Suppressor macrophage (primary cell): ENCODE measurements at regions not wholly inside any gene's neighbourhood (a gene's known extent, or its start where the extent isn't known, plus 50 kb on each side); places are given as distances from the start of the nearest gene placed in this dataset.

Experiments used
- DNase-seq, 4 experiments: peaks; one replicate each; pipeline ENCODE4 v3.0.0-alpha.2; 2020 to 2022

DNA sequence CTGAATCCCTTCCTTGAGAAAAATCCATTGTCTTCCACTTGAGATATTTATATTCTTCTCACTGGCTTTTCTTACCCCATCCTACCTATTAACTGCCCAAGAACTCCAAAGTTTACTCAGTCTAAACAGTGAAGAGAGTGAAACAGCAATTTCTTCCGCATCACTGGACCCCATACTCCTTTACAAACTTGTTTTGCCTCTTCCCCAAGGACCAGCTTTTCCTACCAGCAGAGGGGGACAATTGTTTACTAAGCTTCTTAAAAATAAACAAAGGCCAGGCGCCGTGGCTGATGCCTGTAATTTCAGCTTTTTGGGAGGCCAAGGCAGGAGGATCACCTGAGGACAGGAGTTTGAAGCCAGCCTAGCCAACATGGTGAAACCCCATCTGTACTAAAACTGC, 52.0 kb downstream of the LRATD1 start:
- no peak for DNase-seq

DNA sequence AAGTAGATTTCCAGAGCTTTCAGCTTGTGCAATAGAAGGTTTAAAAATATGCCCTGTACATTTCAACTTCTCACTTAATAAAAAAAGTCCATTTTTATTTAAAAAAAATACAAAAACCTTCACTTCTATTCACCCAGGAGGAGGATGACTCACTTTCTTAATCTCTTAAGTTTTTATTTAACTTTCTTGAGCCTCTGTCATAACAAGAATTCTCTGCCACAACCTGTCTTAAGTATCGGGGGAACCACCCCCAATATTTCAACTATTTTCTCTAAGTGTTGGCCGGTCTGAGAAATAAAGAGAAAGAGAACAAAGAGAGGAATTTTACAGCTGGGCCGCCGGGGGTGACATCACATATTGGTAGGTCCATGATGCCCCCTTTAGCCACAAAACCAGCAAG, 58.4 kb downstream of the LRATD1 start:
- no peak for DNase-seq

DNA sequence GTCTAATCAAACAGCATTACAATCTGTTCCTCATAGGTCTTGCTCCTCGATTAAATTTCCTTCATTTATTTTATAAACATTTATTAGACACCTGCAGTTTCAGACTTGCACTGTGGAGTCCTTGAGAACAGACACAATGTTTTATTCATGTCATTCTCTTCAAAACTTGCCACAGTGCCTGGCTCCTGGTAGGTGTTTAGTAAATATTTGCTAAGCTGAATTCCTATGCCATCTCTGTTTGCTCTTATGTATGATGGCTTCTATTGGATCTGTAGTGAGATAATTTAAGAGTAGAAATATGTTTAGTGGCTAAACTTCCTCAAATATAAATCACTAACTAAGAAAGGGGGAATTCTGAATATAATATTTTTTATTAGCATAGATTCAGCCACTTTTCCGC, 61.4 kb downstream of the LRATD1 start:
- no peak for DNase-seq

DNA sequence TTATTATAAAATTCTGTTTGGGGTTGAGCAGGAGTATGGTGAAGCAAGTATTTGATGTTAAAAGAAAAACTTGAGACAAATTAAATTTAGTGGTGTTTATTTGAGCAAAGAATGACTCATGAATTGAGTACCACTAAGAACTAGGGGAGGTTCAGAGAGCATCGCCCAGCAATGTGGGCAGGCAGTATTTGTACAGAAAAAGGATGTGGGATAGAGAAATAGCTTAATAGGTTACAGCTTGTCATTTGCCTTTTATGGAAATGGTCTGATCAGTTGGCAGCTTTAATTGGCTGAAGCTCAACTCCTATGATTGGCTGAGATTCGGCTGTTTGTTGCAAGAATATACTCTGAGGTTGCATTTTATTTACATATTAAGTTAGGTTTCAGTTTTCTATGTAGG, 68.2 kb downstream of the LRATD1 start:
- no peak for DNase-seq

DNA sequence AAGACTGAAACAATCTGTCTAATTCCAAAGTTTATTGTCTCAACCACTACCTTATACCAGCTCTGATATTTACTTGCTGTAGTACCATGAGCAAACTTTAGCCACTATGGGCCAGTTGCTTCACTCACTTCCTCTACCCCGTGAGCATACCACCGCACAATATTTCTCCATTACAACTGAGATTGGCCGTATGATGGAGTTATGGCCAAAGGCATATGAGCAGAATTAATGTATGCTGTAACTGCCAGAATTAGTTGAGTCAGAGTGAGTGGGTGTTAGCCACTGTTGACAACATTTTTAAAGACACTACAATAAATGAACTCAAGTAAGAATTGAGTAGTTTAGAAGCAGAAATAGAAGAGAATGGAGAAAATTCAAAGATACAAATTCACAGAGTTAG, 69.7 kb downstream of the LRATD1 start:
- no peak for DNase-seq

DNA sequence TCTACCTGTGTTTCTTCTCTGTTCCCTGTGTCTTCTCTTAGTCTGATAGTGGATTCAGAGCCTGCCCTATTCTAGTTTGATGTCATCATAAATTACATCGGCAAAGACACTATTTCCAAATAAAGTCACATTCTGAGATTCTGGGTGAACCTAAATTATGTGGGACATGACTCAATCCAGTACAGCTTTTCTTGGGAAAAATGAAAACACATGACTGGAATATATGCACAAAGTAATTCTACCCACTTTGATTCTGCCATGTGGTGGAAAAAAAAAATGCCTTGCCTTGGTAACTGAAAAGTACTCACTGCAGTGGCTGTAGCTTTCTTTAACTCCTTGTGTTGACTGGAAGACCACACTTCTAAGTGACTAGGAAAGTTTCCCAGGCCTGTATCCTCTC, 73.7 kb downstream of the LRATD1 start:
- no peak for DNase-seq

DNA sequence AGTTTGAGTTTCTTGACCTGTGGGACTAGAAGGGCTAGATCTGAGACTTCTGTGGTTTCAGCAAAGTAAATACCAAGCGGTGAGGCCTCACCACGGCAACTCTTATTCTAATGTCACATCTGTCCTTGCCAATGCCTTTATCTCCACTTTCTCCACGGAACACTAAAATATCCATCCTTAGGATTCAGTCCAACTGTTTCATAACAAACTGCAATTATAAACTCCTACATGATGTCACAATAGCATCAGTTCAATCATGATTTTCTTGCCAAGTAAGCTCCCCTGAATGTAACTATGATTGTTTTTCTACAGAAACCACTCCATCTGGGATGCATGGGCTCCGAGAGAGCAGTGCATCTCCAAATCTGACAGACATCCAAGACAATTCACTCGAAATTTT, 79.6 kb downstream of the LRATD1 start:
- no peak for DNase-seq

DNA sequence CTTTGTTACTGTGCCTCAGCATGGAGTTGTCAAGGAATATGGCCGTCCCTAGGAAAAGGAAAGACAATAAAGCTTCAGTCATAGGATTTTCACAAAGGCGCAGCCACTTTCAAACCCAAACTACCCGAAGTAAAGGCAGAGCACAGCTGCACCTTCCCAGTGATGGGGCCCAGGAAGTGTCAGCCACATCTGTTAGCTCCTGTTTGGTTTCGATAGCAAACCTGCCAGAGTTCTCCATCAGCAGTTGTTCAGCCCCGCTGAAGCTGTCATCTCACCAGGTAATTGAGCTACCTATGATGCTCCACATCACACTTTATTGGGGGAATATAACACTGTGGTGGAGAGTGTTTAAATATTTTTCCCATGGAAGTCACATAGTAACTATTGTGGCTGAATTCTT, 80.7 kb downstream of the LRATD1 start:
- no peak for DNase-seq

DNA sequence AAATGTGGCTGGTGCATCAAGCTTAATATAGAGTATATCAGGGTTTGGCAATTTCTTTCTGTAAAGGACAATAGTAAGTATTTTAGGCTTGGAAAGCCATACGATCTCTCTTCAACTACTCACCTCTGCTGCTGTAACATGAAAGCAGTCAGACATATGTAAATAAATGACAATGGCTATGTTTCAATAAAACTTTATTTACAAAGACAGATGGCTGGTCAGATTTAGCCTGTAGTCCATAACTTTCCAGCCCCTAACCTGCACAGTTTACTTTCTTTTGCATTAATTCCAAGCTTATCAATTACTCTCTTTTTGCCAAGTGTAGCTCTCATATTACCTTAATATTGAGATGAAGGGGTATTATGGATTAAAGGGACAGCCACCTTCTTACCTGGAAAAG, 83.1 kb downstream of the LRATD1 start:
- DNase-seq = no peak

DNA sequence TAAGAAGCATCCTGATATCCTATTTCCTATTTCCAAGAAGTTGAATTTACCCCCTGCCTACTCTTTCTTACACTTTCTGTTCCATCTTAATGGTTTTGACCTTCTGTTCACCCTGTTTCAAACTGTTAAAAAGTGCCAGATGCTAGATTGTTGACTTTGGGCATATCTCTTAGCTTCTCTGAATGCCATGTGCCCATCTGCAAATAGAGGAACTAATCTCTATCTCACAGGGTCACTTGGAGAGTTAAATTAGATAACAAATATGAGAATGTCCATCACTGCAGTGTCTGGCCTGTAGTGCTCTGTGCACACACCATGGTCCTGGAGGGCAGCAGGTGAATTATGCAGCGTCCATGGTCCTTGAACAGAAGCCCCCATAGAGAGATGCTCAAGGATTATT, 83.8 kb downstream of the LRATD1 start:
- DNase-seq = no peak

DNA sequence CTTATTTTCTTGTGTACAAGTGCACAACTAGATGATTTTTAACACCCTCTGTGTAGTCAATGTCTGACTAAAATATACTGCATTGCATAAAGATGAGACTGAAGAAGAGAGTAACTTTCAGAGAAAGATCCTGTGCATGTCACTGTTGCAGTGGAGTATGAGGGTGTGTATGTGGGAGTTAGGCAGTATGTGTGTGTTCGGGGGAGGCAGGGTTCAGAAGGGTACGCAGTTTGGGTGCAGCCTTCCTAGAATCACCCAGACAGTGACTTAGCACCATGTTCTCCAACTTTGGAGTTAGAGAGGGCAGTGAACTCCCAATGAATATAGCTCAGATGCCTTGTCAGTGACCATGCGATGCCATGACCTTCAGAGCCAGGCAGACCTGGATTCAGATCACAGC, 84.6 kb downstream of the LRATD1 start:
- DNase-seq = no peak

DNA sequence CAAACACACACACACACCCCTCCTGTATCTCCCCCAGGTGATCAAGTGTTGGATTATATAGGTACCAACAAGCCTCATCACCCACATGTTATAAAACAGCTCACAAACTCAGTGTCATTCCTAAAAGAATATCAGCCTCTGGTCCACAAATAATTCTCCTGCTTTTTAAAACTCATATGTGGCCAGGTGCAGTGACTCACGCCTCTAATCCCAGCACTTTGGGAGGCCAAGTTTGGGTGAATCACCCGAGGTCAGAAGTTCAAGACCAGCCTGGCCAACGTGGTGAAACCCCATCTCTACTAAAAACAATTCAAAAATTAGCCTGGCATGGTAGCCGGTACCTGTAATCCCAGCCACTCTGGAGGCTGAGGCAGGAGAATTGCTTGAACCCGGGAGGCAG, 87.8 kb downstream of the LRATD1 start:
- DNase-seq = no peak

DNA sequence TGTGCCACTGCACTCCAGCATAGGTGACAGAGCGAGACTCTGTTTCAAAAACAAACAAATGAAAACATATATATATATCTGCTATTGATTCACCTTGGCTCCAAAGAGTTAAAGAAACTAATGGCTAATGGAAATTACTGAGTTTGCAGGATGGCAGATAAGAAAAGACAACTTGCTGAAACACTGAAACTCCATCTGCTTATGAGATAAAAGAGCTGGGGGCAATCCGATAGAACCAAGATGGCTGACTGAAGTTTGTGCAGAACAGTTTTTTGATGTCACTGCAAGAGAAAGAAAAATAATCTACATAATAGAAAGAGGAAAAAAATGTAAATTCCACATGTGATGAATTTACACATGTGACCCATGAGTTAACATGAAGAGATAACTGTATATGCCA, 88.2 kb downstream of the LRATD1 start:
- no peak for DNase-seq

DNA sequence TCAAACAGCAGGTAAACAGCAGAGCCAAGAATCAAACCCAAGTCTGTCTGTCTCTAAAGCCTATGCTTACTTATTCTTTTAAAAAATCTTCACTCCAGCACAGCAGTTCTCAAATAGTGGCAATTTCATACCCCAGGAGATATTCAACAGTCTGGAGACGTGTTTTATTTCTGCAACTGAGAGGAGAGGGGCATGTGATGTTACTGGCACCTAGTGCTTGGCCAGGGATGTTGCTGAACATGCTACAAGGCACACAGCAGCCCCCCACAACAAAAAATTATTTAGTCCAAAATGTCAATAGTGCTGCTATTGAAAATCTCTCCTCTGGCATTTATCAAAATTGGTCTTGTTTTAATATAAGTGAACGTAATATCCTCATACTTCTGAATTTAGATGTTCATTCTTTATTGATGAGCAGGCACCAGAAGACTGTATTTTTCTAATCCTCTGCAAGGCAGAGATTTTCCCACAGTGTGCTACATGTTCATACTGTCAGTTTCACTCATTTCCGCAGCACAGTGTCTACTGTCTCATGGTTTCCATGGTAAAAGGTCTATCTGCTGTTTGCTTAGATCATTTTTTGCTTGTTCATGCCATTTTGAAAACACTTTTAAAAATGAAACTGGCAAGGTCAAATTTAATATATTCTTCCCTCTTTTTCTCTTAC, 90.5 kb downstream of the LRATD1 start:
- DNase-seq = no peak

DNA sequence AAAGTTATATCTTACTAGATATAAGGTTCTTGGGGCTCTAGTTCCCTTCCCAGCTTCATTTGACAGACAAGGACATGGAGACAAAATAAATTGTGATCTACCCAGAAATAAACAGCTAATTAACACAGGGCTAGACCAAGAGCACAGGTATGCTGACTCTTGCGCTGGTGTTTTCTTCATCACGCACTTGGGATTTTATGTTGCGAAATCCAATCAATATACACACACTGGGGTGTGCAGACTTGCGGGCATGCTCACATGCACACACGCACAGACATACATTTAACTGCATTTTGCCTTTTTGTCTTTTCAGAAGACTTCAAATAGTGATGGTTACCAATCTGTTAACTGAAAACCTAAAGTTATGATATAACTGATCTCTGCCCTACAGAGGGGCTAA, 91.2 kb downstream of the LRATD1 start:
- DNase-seq = no peak

DNA sequence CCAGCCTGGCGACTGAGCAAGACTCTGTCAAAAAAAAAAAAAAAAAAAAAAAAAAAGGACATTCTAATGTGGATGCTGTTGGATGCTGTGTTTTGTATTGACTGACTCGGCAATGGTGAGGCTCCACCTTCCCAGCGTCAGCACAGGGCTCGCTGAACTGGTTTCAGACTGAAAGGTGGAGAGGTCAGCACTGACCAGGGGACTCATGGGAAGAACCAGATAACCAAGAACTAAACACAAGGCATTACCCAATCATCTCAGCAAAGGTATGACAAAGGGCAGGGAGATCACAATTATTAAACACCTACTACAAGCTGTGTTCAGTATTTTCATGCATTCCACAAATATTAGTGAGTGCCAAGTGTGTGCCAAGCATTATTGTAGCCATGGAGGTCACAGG, 103.2 kb downstream of the LRATD1 start:
- DNase-seq = no peak

DNA sequence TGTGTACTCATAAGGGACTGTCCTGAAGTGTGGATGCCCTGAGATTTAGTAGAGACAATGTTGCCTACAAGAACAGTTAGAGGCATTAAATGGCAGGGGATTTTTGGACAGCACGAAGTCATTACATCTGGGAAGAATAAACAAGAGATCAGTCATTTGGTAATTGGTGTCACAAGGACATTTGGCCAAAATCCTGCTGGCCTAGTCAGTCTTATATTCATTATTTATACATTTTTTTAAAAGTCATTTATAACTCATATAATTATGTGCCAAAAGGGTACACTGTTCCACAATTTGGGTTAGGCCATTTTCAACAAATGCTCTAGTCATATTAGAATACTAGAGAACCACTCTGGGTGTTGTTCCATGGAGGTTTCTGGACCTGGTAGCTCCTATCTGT, 104.7 kb downstream of the LRATD1 start:
- DNase-seq = no peak

DNA sequence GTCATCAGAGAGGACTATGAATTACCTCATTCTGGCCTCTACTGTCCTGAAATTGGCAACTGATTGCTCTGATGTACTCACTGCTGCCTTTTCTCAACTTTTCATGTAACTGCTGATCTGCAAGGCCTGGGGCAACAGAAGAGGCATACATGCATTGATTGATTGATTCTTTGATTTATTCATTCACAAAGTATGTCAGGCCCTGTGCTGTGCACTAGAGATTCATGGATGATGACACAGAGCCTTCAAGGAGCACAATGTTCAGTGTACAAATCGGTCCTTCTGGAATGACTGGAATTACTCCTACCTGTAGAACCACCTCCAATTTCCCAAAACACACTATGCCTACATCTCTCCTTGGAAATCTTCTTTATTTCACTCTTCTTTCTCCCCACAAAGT, 111.3 kb downstream of the LRATD1 start:
- DNase-seq = no peak

DNA sequence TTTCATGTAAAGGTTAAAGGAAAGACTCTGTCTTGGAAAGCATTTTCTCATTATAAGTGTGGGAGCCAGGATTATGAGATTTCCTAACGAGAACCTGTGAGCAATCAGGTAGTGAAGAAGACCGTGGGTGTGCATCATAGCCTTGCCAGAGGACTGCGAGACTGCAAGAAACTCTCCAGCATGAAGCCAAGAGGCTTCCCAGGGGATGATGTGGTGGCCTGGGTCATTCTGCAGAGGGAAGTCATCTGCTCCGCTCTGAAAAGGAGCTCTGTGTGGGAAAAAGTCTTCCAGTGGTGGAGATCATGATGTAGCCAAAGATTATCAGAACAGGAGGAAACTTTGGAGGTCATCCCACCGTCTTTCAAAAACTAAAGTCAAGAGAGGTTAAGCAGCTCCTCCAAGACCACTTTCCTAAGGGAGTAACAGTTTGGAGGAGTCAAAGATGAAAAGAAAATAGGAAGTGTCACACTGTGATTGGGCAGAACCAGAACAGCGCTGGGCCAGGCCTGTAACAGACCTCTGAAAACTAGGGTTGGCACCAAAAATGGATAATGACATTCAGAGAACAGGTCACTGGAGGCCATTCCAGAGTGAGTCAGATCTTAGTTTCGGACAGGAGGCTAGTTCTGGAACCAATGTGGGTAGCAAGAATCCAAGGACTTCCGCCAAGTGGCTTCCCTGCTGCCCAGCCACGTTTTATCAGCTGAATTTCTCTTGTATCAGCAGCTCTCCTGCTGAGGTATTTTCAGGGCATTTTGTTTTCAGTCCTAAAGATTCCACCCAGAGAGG, 113.0 kb downstream of the LRATD1 start:
- DNase-seq = no peak

DNA sequence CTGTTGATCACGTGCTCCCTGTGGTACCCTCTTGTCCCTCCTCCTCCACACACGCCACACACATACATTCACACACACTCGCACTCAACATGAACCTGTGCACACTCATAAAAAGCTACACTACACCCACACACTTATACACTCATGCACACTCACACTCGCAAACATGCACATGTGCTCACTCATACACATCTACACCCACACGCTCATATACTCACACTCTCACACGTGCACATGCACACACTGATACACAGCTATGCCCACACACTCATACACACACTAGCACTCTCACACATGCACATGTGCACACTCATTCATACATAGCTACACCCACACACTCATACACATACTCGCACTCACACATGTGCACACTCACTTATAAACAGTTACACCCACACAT, 113.6 kb downstream of the LRATD1 start:
- no peak for DNase-seq

DNA sequence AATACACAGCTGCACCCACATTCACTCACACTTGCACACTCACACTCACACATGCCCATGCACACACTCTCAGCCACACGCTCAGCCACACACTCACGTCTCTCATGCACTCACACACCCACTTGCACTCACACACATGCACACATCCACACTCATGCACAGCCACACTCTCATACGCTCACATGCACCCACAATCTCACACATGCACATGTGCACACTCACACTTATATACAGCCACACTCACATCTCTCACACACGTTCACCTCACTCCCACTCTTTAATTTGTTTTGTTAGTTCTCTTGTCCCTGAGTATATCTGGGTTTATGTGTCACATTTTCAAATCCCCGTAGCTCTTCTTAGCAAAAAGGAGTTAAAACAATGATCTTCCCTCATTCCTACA, 114.9 kb downstream of the LRATD1 start:
- DNase-seq = no peak

DNA sequence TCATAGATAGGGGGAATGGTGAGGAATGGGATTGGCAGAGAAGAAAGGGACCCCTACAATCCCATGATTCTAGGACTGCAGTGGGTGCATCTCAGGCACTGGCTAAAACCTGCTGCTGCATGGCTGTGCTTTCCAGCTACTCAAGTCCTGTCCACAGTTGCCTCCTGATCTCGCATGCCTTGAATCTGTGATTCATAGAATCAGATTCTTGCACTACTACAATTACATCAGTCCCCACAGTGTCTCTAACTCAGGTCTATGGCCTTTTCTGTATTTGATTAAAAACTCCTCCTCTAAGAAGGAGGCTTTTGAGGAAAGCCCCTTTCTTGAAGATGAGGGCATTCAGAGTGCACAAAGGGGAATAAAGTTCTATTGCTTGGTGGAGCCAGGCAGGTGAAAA, 117.4 kb downstream of the LRATD1 start:
- no peak for DNase-seq

DNA sequence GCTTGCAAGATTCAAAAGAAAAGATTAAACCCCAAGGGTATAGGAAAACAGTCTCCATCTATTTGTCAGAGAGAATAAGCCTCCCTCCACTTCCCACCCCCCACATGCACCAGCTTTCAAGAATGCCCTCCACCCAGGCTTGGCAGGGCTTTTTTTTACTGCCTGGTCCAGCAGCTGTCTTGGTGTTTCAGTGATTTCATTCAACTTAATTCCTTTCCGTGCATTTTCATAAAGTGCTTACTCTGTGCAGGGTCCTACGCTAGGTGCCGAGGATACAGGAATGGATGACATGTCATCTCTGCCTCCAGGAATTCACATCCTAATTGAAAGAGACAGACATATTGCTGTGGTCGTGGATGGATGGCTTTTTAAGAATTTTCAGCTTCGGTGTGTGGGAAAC, 117.9 kb downstream of the LRATD1 start:
- no peak for DNase-seq

DNA sequence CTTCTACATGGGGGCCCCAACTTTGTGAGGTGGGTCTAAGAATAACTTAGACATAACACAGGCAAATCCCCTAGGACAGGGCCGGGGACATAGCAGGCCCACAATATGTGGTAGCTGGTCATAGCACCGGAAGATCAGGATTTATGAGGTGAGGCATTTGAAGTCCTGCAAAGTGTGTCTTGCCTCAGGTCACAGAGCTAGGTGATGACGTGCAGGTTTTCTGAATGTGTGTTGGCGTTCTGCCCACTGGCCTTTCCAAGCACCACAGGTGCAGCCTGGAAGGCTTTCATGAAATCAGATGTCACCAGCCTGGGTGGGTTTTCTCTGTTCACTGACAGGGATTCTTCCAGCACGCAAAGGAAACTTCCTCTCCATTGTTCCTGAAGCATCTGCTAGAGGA, 119.1 kb downstream of the LRATD1 start:
- no peak for DNase-seq

DNA sequence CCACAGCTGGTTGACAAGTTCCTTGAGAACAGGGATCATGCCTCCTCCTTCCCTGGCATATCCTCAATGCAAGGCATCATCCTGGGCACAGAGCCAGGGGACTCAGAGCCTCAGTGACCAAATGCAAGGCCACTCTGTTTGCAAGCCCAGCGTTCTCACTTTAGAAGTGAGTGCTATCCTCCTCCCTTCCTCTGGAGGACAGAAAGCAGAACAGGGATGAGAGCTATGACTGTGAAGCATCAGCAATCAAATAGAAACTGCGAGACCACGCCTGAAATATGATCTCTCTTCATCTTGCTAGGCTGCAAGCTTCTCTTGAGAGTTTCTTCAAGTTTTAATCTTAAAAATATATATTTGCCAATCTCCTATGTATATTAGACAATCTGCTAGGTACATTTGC, 119.8 kb downstream of the LRATD1 start:
- no peak for DNase-seq
